ENCODE measurements at regions not wholly inside any gene's neighbourhood (a gene's known extent, or its start where the extent isn't known, plus 50 kb on each side); places are given as distances from the start of the nearest gene placed in this dataset.

GRCh38 chr3:70863049-70863448, 550.6 kb upstream of the MDFIC2 start:
- no peak for DNase-seq (ENCODE audit: low read depth)
- Histone ChIP-seq H3K36me3 (ENCODE audit: control insufficient read depth, insufficient read depth, low read length) (no peaks in the 10 kb centered on the region), H3K27me3 (ENCODE audit: control insufficient read depth, insufficient read depth, low read length) (no peaks in the 10 kb centered on the region), H3K4me3 (ENCODE audit: low read depth, low read length) (no peak overlapping the region)
- no peak for TF ChIP-seq CTCF (IDR thresholded peaks at IDR 0.05; ENCODE audit: insufficient read depth, low read length, poor library complexity, severe bottlenecking)

GRCh38 chr3:70861855-70862254, 549.4 kb upstream of the MDFIC2 start:
- TF ChIP-seq CTCF (IDR thresholded peaks at IDR 0.05; ENCODE audit: insufficient read depth, low read length, poor library complexity, severe bottlenecking) = no peak
- no peak for DNase-seq (ENCODE audit: low read depth)
- no peaks in the 10 kb centered on the region for H3K36me3 ChIP-seq (ENCODE audit: control insufficient read depth, insufficient read depth, low read length)
- H3K27me3 ChIP-seq (ENCODE audit: control insufficient read depth, insufficient read depth, low read length) = no peaks in the 10 kb centered on the region
- no peak overlapping the region for H3K4me3 ChIP-seq (ENCODE audit: low read depth, low read length)

GRCh38 chr3:70861234-70861633, 548.8 kb upstream of the MDFIC2 start:
- Histone ChIP-seq H3K36me3 (ENCODE audit: control insufficient read depth, insufficient read depth, low read length) (no peaks in the 10 kb centered on the region), H3K4me3 (ENCODE audit: low read depth, low read length) (no peak overlapping the region), H3K27me3 (ENCODE audit: control insufficient read depth, insufficient read depth, low read length) (no peaks in the 10 kb centered on the region)
- DNase-seq (ENCODE audit: low read depth) = no peak
- TF ChIP-seq CTCF (IDR thresholded peaks at IDR 0.05; ENCODE audit: insufficient read depth, low read length, poor library complexity, severe bottlenecking) = no peak

GRCh38 chr3:70857916-70858315, 545.5 kb upstream of the MDFIC2 start:
- no peak for DNase-seq (ENCODE audit: low read depth)
- H3K27me3 ChIP-seq (ENCODE audit: control insufficient read depth, insufficient read depth, low read length) = no peaks in the 10 kb centered on the region
- H3K4me3 ChIP-seq (ENCODE audit: low read depth, low read length) = no peak overlapping the region
- no peak for TF ChIP-seq CTCF (IDR thresholded peaks at IDR 0.05; ENCODE audit: insufficient read depth, low read length, poor library complexity, severe bottlenecking)
- no peaks in the 10 kb centered on the region for H3K36me3 ChIP-seq (ENCODE audit: control insufficient read depth, insufficient read depth, low read length)

GRCh38 chr3:70856414-70857162, 544.1 kb upstream of the MDFIC2 start:
- no peaks in the 10 kb centered on the region for H3K27me3 ChIP-seq (ENCODE audit: control insufficient read depth, insufficient read depth, low read length)
- TF ChIP-seq CTCF (IDR thresholded peaks at IDR 0.05; ENCODE audit: insufficient read depth, low read length, poor library complexity, severe bottlenecking) = no peak
- DNase-seq (ENCODE audit: low read depth) = peak; percentile 56
- no peak overlapping the region for H3K4me3 ChIP-seq (ENCODE audit: low read depth, low read length)
- H3K36me3 ChIP-seq (ENCODE audit: control insufficient read depth, insufficient read depth, low read length) = no peaks in the 10 kb centered on the region

- Histone ChIP-seq H3K4me3 (ENCODE audit: low read depth, low read length) (no peak overlapping the region), H3K36me3 (ENCODE audit: control insufficient read depth, insufficient read depth, low read length) (no peaks in the 10 kb centered on the region), H3K27me3 (ENCODE audit: control insufficient read depth, insufficient read depth, low read length) (no peaks in the 10 kb centered on the region)
- TF ChIP-seq CTCF (IDR thresholded peaks at IDR 0.05; ENCODE audit: insufficient read depth, low read length, poor library complexity, severe bottlenecking) = no peak
- DNase-seq (ENCODE audit: low read depth) = no peak
Observed at GRCh38 chr3:70855149-70855548, 542.7 kb upstream of the MDFIC2 start.
